ENCODE measurements at regions not wholly inside any gene's neighbourhood (a gene's known extent, or its start where the extent isn't known, plus 50 kb on each side); places are given as distances from the start of the nearest gene placed in this dataset.

- Histone ChIP-seq H3K27ac (peak overlapping the region in 1 of 3 donors; percentile 85), H3K36me3 (no peaks in the 10 kb centered on the region), H3K27me3 (no peaks in the 10 kb centered on the region), H3K4me3 (replicated peaks in 1 of 3) (no peak overlapping the region), H3K4me1 (peaks cover 10 to 54% of the 10 kb centered on the region in 2 donors), H3K9me3 (no peaks in the 10 kb centered on the region)
- WGBS, 2 donors: 92 to 97% methylated on average over 7 to 9 of the region's 12 CpGs
- intact Hi-C loops (cut with DNase I): no loop called here
- TF ChIP-seq POLR2A (IDR thresholded peaks at IDR 0.05): no peak
- TF ChIP-seq CTCF (IDR thresholded peaks at IDR 0.05): no peak
- no peak for DNase-seq
These were observed 83.6 kb downstream of the HS1BP3 start for GRCh38 chr2:20567159-20567925.

All from thyroid gland (tissue), 4 donors.